Femur (tissue), 1 donor: ENCODE measurements at regions not wholly inside any gene's neighbourhood (a gene's known extent, or its start where the extent isn't known, plus 50 kb on each side); places are given as distances from the start of the nearest gene placed in this dataset.
"Not testable (repeated sequence)": the region's sequence is repeated elsewhere in the genome, so short reads cannot be mapped to it uniquely, and the experiment has no call there.

ENCODE experiments used
- DNase-seq: peaks from one replicate; pipeline ENCODE4 v3.0.0-alpha.2; 2017

DNA sequence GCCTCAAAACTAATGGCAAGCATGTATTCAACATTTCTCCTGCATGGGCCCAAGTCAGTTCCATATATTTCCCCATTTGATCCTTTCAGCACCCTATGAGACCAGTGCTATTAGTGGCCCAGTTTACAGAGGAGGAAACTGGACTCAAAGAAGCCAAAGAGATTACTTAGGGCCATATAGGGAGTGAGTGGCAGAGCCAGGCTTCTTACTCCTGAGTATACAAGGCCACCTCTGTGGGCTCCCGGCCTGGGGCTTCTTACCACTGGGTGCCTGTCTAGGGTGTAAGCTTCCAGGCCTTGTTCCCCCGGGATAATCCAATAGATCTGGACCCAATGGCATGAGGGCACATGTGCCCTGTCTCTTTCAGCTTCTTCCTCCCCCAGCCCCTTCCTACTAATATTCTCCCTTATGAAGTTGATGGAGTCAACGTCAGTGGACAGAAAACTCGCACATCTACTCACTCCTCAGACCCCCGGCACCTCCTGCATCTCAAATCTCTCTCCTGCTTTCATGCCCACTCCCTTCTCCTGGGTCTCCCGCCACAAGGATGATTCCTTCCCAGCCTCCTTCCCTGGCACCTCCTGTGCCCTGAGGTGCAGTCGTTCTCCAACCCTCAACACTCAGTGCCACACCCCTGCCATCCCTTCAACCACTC is 222.6 kb downstream of the ANAPC1 start:
- peak; percentile 19 for DNase-seq

DNA sequence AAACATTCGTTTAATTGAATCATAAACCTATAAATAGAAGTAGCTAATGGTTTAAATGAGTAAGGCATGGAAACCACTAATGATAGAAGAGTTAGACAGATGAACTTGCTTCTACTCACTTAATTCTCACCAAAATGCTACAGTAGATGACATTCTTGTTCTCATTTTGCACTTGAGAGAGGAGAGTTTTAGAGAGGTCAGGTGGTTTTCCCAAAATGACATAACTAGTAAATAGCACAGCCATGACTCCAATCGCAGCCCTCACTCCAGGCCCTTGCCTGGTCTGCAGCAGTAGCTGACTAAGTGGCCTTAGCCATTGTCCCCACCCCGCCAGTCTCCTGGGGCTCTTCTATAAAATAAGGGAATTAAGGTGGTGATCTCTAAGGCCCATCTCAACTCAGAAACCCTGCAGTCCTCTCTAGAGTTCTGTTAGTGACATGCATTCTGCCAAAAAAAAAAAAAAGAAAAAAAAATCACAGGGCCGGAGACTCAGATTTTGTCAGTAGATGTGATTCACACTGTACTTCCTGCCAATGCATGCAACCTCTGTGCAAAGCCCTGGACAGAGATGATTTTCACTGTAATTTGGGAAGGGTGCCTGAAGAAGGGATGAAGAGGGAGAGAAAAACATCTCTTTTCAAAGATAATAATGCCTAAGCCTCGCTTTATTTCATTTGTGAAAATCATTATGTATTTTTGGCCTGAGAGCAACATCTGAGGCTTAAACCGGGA is 221.8 kb downstream of the ANAPC1 start:
- DNase-seq = peak; percentile 54

DNA sequence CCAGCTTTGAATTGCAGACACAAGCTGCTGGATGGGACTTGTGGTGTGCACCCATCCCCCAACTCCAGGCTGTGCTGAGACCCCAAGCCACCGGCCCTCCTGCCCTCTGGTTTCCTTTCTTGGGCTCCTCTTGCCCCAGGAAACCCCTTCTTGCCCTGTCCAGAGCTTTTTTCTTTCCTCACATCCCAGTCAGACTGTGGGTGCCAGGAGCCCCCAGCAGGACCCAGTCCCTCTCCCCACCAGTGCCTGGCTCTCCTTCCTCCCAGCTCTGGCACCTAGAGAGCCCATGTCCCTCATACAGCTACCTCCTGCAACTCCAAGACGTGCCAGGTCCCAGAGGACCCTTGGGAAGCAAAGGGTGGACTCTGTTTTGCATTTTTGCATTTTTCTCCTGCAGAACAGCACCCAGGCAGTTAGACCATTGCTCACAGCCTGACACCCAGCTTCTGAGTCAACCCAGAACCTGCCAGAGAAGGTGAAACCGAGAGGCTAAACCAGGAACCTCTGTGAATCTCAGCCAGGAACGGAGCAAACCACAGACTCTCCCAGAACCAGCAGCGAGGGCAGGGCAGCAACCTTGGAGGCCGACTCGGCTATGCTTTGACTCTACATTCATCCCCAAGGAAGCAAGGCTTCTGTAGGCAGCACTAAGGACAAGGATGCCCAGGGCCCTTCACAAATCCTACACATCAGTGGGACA is 221.1 kb downstream of the ANAPC1 start:
- DNase-seq = peak; percentile 24

DNA sequence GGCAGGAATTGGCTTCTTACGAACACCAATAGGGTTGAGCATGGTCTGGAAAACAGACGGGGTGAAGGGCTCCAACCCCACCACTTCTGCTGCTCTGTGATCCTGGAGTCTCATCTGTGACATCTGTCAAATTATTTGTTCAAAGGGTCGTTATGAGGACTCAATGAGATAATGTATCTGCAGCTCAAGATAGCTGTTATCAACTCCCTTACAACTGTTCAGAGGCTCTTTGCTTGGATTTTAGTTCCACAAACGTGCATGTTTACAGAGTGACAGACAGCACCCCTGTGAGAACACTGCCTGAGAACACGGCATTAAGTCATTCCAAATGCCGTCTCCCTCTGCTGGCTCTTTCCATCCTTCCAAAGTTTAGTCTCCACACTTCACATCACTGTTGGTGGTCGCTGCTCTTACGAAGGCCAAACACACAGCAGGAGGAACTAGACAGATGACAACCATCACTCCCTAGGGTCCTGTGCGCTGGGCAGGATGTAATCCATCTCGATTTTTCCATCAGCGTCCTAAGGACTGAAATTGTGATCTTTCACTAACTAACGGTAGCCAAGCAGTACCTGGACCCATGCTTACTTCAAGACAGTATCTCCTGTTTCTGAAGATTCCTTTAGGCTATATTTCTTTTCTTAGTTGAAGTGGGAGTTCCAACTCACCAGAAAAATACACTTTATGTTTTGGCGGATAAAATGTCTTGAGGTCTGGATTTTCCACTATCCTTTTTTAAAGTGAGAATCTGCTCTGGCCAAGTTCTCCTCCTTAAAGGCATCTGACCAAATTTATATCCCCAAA is 220.3 kb downstream of the ANAPC1 start:
- peak; percentile 76 for DNase-seq

DNA sequence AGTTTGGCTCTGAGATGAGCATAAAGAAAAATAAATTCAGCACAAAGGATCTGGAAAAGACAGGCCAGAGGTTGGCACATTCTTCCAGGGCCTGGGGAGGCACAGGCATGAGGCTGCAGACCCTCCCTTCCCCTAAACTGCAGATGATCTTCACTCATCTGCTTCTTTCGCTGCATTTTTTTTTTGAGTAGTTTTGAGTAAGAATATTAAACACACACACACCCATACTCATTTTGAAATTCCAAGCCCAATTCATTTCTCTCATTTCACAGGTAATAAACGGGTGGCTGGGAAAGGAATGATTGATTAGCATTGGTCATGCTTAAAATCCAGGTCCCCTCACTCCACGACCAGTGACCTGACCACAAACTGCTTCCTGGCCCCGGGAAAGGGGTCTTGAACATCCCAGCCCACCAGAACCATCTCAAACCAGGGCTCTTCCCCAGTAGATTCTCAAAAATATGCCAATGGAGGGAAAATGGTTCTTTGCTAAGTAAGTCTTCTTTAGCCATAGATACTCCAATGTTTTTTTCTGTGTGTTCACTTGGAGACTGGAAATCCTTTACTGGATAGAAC is 219.6 kb downstream of the ANAPC1 start:
- peak; percentile 49 for DNase-seq

DNA sequence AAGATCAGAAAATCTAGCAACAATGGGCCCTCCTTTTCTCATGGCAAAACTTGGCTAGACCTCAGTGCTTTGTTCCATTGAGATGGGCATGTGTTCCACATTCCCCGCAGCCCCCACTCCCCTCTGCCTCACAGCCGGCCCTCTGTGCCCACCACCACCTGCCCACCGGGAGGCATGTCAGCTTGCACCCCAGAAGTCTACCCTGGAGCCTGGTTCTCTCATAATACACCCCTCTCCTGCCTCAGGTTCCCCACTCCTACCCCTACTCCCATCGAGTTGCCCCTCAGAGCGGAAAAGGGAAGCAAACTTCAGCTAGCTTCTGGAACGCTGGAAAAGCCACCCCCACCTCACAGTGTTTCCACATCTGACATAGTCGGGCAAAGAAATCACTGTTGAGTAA is 219.0 kb downstream of the ANAPC1 start:
- DNase-seq = peak; percentile 11

DNA sequence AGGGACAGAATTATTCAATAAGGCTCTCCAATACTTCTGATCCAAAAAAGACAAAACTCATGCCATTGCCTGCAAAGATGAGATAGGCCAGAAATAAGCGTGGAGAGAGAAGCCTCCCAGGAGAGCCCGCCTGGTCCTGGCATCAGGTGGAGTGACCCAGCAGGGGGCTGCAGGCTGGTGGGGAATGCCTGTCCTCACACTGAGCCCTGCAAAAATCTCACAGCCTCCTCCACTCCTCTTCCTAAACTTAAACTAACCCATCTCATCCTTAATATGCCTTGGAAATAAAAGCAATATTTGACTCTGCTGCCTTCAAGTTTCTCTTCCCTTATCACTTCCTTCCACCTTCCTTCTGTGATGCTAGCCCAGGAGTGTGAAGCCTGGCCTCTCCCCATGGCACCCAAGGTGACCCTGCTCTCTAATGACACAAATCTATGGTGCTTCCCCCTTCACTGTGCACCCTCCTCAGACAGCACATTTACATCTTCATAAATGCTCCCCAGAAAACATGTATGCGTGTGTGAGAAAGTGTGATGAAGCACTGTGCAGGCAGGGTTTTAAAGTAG is 218.4 kb downstream of the ANAPC1 start:
- DNase-seq = peak; percentile 11

DNA sequence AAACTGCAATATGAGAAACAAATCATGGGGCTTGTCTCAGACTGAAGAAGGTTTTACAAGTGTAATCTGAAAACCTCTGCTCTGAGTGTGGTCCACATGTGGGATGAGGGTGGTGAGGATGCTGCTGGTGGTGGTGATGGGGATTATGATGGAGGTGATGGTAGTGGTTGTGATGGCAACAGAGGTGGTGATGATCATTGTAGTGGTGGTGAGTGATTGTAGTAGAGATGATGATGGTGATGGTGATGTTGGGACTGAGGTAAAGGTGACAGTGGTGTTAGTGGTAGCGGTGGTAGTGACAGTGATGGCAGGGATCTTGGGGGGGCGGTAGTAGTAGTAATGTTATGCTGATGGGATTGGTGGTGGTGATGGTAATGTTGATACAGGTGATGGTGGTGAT is 217.8 kb downstream of the ANAPC1 start:
- DNase-seq = no peak

DNA sequence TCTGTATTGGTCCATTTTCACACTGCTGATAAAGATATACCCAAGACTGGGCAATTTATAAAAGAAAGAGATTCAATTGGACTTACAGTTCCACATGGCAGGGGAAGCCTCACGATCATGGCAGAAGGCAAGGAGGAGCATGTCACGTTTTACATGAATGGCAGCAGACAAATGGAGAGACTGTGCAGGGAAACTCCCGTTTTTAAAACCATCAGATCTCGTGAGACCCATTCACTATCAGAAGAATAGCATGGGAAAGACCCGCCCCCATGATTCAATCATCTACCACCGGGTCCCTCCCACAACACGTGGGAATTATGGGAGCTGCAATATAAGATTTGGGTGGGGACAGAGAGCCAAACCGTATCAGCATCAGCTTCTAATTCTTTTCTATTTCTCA is 217.0 kb downstream of the ANAPC1 start:
- no peak for DNase-seq

DNA sequence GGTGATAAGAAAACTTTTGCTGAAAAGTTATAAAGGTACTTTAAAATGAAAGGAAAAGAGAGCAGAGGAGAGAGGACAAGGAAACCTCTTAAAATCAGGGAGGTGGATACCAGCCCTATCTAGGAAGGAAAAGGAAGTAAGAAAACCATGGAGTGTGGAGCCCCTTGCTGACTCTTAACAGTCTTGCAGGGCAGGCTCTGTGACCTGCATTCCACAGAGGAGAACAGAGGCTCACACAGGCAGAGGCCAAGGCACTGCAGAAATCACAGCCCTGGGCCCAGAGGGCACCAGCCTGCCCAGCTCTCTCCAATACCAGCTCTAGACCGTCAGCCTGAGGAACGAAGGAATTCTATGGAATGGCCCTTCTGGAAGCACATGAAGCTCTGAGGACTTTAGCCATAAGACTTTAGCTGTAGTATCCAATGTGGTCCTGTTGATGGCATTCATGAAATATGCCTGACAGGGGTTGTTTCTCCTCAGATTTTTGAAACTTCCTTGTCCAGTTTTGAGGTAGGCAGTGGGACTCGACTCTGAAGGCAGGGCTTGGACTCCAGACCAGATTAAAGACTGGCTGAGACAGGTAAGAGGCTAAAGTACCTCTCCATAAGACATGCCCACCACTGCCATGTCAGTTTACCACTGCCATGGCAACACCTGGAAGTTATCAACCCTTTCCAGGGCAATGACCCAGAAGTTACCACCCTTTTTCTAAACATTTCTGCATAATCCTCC is 216.3 kb downstream of the ANAPC1 start:
- DNase-seq = peak; percentile 54

DNA sequence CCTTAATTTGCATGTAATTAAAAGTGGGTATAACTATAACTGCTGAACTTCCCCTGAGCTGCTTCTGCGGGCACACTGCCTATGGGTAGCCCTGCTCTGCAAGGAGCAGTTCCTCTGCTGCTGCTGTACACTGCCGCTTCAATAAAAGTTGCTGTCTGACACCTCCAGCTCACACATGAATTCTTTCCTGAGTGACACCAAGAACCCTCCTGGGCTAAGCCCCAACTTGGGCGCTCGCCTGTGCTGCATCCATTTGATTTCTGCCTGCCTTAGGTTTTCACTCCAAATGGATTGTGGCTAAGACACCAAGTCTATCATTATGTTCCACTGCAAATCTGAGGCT is 215.7 kb downstream of the ANAPC1 start:
- DNase-seq = peak; percentile 14

DNA sequence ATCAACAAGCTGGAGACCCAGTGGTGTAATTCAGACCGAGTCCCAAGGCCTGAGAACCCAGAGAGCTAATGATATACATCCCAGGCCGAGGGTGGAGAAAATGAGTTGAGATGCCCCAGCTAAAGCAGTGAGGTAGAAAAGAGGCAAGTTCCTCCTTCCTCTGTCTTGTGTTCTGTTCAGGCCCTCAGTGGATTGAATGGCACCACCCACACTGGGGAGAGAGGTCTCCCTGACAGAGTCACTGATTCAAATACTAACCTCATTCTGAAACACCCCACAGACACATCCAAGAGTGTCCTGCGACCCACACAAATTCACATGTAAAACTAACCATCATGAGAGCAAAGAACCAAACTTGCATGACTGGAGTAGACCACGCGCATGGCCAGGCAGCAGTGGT is 215.3 kb downstream of the ANAPC1 start:
- DNase-seq = no peak

DNA sequence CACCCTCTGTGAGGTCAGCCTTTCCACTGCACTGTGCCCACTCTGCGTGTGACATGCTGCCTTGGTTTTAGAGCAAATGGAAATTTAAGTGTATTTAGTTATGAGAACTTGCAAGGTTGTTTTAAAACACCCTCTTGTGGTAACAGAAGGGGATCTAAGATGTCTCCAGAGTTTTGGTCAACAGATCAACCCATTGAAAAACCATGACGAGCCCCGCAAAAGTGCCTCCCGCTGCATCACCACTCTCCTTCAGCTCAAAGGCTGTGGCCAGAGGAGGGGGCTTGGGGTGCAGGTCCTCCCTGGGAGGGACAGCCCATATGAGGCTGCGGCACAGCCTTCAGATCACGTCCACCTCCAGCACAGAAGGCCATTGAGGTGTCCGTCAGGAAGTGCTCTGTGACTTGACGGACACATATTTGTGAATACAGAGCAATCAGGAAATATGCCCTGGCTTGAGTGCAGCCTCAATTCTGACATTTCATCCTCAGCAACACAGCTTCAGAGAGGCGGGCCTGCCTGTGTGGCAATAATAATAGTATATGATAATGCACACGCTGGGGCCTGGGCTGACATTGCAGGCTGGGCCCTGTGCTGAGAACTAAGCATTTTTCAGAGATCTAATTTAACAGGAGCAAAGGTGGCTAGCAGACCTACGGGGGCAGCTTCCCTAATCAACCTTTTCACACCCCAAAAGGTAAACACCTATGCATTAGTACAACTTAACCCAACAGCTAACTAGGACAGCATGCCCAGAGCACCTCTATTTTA is 213.9 kb downstream of the ANAPC1 start:
- no peak for DNase-seq

DNA sequence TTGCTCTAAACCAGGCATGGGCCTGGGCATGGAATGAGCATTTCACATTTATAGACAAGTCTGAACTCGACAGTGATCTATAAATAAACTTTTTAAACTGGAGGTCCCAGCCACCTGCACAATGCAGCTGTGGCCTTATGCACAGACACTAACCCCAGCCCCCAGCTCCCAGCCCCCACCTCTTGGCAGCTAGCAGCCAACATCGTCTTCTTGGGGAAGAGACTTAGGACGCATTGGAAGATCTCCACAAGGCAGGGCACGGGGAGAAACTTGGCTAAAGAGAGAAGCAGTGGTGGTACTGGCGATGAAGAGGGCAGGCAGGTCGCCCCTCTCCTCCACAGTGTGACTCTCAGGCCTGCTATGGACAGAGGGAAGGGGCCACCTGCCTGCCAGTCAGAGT is 213.2 kb downstream of the ANAPC1 start:
- DNase-seq = peak; percentile 51

DNA sequence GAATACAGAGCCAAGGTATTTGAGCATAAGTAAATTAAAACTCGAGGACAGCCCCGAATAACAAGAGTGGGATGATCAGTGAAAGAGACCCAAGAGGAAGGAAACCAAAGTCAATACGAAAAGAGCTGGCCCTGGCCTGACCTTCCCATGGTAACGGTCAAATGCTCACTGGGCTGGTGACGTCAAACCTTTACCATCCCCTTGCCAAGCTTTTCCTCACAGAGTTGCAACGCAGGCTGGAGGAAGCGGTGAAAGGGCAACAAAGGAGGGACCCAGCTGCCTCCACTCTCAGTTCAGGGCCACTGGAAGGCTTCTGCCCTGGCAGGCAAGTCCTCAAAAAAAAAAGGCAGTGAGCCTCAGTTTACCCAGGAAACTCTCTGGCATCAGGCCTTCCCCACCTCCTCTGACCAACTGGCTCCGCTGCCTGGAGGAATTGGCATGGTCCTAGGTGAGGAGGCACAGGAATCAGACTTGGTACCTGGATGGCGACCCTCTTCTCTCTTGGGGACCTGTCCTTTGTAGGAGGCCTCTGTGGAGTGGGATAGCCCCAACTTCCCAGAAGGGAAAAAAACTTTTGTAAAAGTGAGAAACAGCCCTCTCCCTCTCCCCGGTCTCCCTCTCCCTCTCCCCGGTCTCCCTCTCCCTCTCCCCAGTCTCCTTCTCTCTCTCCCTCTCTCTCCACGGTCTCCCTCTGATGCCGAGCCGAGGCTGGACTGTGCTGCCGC is 212.4 kb downstream of the ANAPC1 start:
- DNase-seq = peak; percentile 81

DNA sequence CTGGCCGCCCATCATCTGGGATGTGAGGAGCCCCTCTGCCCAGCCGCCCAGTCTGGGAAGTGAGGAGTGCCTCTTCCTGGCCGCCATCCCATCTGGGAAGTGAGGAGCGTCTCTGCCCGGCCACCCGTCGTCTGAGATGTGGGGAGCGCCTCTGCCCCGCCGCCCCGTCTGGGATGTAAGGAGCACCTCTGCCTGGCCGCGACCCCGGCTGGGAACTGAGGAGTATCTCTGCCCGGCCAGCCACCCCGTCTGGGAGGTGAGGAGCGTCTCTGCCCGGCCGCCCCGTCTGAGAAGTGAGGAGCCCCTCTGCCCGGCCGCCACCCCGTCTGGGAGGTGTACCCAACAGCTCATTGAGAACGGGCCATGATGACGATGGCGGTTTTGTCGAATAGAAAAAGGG is 211.4 kb downstream of the ANAPC1 start:
- DNase-seq = not testable (repeated sequence)

DNA sequence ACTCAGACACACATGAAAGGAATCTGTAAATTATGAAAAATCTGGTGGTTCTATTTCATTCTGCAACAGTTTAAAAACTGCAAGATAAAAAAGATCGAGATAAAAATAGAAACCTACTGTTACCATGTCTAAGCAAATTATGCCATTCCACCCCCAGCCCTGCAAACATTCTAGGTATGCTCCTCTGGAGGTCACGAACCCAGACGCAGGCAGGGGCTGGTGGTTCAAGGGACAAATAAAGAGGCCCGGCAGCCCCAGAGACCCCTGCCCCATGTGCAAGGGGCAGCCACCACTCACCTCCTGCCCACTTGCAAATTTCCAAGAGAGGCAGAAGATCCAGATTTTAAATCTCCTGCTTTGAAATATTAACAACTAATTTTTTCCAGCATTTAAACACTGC is 210.5 kb downstream of the ANAPC1 start:
- DNase-seq = peak; percentile 8

DNA sequence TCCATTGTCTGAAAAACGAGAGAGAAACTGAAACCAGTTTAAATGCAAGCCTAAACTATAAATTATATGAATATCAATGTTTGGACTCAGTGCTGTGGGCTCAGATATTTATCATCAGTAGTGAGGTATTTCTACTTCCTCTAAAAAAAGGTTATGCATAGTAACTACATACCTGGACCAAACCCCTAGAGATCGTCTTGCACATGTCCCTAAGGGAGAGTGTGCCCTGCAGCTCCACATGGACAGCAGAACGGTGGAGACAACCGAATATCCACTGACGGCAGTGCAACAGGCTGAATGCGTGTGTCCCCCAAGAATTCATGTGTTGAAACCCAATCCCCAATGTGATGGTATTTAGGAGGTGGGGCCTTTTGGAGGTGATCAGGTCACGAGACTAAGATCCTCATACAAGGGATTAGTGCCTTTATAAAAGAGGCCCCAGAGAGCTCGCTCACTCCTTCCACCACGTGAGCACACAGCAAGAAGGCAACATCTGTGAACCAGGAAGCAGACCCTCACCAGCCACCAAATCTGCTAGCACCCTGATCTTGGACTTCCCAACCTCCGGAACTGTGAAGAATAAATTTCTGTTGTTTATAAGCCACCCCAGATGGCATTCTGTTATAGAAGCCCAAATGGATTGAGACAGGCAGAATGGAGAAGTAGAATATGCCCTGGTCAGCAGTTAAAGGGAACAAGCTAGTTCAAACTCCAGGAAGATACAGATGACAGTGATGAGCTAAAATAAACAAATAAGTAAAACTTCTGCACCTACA is 208.4 kb downstream of the ANAPC1 start:
- DNase-seq = peak; percentile 14

DNA sequence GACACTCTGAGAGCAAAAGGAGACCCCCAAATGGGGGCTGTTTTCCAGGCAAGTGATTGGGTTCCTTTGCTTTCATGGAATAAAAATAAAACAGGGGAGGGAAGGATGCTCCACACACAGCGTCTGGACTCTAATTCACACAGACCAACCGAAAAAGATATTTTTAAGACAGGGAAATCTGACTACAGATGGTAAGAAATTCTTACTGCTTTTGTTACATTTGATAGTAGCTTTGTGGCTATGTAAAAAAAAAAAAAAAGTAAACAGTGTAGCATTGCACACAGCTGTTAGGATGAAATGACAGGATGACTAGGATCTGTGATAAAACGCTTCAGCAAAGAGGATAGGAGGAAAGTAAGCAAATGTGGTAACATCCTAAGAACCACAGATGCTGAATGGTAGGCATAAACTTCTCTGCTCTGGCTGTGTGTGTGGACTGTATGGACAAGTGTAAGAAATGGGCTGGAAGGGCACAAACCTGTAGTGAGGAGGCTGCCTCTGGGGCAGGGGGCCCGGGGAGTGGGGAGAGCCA is 207.6 kb downstream of the ANAPC1 start:
- DNase-seq = peak; percentile 5
